Prostate gland (tissue), 2 donors: ENCODE measurements at regions not wholly inside any gene's neighbourhood (a gene's known extent, or its start where the extent isn't known, plus 50 kb on each side); places are given as distances from the start of the nearest gene placed in this dataset.

Source experiments
- CTCF ChIP-seq, 4 experiments: fragments of 200-600 bp in 2 of 4; fragments of 450-650 bp in 2 of 4; sonication (generic) in 2 of 4; IDR thresholded peaks; 1 replicate in 3 of 4; 2 replicates in 1 of 4; pipeline ENCODE4 v1.5.1; 2016 to 2019; ENCODE audit warnings: antibody characterized with exemption in 4 of 4, mild to moderate bottlenecking in 2 of 4, moderate library complexity in 2 of 4
- POLR2AphosphoS5 ChIP-seq: sonication (generic); formaldehyde crosslinking; IDR thresholded peaks from one replicate; pipeline ENCODE4 v1.6.1; 2017; ENCODE audit warnings: antibody characterized with exemption

- no peak for TF ChIP-seq POLR2AphosphoS5
- no peak for TF ChIP-seq CTCF (IDR thresholded peaks at IDR 0.05)
These were observed 471.5 kb downstream of the EPM2A start for GRCh38 chr6:145263778-145264211.
